Ectodermal cell (in vitro differentiated cells): ENCODE measurements at regions not wholly inside any gene's neighbourhood (a gene's known extent, or its start where the extent isn't known, plus 50 kb on each side); places are given as distances from the start of the nearest gene placed in this dataset.
"Not testable (repeated sequence)": the region's sequence is repeated elsewhere in the genome, so short reads cannot be mapped to it uniquely, and the experiment has no call there.

Experiments
- H3K27ac ChIP-seq: 2 replicates; pipeline ENCODE4 v1.7.0; 2013; ENCODE audit warnings: mild to moderate bottlenecking, low read depth, low read length; ENCODE audit not compliant: insufficient read depth, poor library complexity, severe bottlenecking
- H3K27me3 ChIP-seq: 2 replicates; pipeline ENCODE4 v1.7.0; 2013; ENCODE audit warnings: mild to moderate bottlenecking, low read length; ENCODE audit not compliant: insufficient read depth, control insufficient read depth, poor library complexity, severe bottlenecking
- H3K36me3 ChIP-seq: one replicate; pipeline ENCODE4 v1.7.0; 2013; ENCODE audit warnings: low read length; ENCODE audit not compliant: control insufficient read depth, insufficient read depth
- H3K4me1 ChIP-seq: one replicate; pipeline ENCODE4 v1.7.0; 2013; ENCODE audit warnings: low read length; ENCODE audit not compliant: control insufficient read depth, insufficient read depth
- H3K4me3 ChIP-seq: 2 replicates; pipeline ENCODE4 v1.7.0; 2013; ENCODE audit warnings: low read depth, low read length, control low read depth; ENCODE audit not compliant: insufficient read depth
- H3K9me3 ChIP-seq: 2 replicates; pipeline ENCODE4 v1.7.0; 2013; ENCODE audit warnings: mild to moderate bottlenecking, low read length, moderate library complexity; ENCODE audit not compliant: control insufficient read depth
- WGBS, 2 experiments: methylation state at CpG; one replicate each; pipeline ENCODE4 v1.1.7; 2013; ENCODE audit warnings: missing lambda C conversion rate in 2 of 2; 5-methylcytosine and 5-hydroxymethylcytosine counted together

- H3K36me3 ChIP-seq: no peaks in the 10 kb centered on the region
- 70 to 73% methylated on average over 15 of the region's 15 CpGs for WGBS, 2 experiments
- H3K4me3 ChIP-seq: no peak overlapping the region
- no peaks in the 10 kb centered on the region for H3K9me3 ChIP-seq
- no peak overlapping the region for H3K27ac ChIP-seq
- H3K27me3 ChIP-seq: no peaks in the 10 kb centered on the region
- no peaks in the 10 kb centered on the region for H3K4me1 ChIP-seq
These were observed 142.4 kb downstream of the GLUL start for GRCh38 chr1:182249201-182249676.

DNA sequence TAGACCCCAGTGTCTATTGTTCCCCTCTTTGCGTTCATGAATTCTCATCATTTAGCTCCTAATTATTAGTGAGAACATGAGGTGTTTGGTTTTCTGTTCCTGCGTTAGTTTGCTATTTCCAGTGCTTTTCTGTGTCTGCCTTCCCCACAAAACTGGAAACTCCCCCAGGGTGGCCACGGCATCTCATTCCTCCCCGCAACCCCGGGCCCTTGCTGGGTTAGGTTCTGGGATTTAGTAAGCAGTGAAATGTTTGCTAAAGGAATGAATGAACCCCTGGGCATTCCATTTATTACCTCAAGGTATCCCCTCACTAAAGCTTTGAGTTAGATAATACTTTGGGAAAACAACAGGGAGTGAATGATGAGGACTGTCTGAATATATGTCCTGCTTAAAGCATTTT, 142.9 kb downstream of the GLUL start:
- Histone ChIP-seq H3K4me1 (no peaks in the 10 kb centered on the region), H3K27me3 (no peaks in the 10 kb centered on the region), H3K4me3 (no peak overlapping the region), H3K27ac (no peak overlapping the region), H3K36me3 (no peaks in the 10 kb centered on the region), H3K9me3 (no peaks in the 10 kb centered on the region)
- WGBS, 2 experiments: 82 to 94% methylated on average over 3 of the region's 5 CpGs

DNA sequence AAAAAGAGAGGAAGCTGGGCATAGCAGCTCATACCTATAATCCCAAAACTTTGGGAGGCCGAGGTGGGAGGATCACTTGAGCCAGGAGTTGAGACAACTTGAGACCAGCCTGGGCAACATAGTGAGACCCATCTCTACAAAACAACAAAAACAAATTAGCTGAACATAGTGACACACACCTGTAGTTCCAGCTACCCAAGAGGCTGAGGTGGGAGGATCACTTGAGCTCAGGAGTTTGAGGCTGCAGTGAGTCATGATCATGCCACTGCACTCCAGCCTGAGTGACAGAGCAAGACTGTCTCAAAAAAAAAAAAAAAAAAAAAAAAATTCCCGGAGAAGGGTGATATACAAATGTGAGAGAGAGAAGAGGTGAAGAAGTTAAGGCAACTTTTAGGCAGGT, 143.8 kb downstream of the GLUL start:
- not testable (repeated sequence) for H3K9me3 ChIP-seq, H3K27me3 ChIP-seq, H3K36me3 ChIP-seq, H3K4me3 ChIP-seq, H3K4me1 ChIP-seq, H3K27ac ChIP-seq
- WGBS, 2 experiments: 93 to 96% methylated on average over 2 of the region's 2 CpGs

DNA sequence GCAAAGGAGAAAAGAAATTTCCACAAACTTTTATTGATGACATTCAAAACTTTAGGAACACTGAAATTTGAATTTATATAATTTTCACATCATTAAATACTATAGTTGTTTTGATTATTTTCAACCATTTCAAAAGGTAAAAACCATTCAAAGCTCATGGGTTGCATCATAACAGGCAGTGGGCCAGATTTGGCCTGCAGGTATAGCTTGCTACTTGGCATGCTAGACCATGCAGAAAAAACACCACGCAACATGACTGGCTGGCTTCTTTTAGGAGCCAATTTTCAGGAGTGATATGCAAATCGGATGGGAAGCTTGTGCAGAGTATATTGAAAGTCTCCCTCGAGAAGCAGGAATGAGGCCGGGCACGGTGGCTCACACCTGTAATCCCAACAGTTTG, 144.8 kb downstream of the GLUL start:
- Histone ChIP-seq H3K27me3 (no peaks in the 10 kb centered on the region), H3K9me3 (no peaks in the 10 kb centered on the region), H3K4me3 (no peak overlapping the region), H3K36me3 (no peaks in the 10 kb centered on the region), H3K4me1 (no peaks in the 10 kb centered on the region), H3K27ac (no peak overlapping the region)
- WGBS, 2 experiments: 84 to 91% methylated on average over 5 of the region's 5 CpGs

DNA sequence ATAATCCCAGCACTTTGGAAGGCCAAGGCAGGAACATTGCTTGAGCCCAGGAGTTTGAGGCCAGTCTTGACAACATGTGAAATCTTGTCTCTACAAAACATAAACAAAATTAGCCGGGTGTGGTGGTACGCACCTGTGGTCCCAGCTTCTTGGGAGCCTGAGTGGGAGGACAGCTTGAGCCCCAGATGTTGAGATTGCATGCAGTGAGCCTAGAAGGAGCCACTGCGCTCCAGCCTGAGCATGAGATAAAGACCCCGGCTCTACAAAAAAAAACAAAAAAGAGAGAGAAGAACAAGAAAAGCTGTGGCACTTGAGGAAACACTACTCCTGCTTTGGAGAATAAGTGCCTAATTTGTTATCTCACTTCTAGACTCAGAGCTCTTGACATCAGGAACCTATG, 146.6 kb downstream of the GLUL start:
- Histone ChIP-seq H3K4me3 (no peak overlapping the region), H3K27me3 (no peaks in the 10 kb centered on the region), H3K27ac (no peak overlapping the region), H3K4me1 (no peaks in the 10 kb centered on the region), H3K36me3 (no peaks in the 10 kb centered on the region), H3K9me3 (no peaks in the 10 kb centered on the region)
- WGBS, 2 experiments: 97 to 98% methylated on average over 4 of the region's 4 CpGs

DNA sequence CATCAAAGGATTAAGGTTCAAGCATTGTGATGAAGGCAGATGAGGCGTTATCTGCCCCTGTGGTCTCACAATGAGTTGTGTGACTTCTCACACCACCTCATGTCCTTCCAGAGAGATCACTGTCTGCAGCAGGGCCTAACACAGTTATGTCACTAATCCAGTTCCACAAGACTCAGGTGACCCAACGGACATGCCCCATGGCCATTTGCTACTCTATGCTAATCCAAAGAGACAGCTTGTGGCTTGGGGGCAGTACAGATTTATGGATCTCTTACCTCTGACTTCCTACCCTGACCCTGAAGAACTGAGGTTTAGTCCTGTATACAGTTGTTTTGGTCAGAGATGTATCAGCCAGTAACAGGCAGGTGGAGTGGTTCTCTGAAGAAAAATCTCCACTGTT, 147.1 kb downstream of the GLUL start:
- 71 to 72% methylated on average over 2 of the region's 2 CpGs for WGBS, 2 experiments
- no peaks in the 10 kb centered on the region for H3K36me3 ChIP-seq

GRCh38 chr1:182242641-182243040, 148.9 kb downstream of the GLUL start:
- no peaks in the 10 kb centered on the region for H3K36me3 ChIP-seq
- no peaks in the 10 kb centered on the region for H3K27me3 ChIP-seq
- no peaks in the 10 kb centered on the region for H3K9me3 ChIP-seq
- no peak overlapping the region for H3K27ac ChIP-seq
- H3K4me1 ChIP-seq: no peaks in the 10 kb centered on the region
- no peak overlapping the region for H3K4me3 ChIP-seq

More for the DNA sequence above, 147.1 kb downstream of the GLUL start:
- H3K27me3 ChIP-seq: no peaks in the 10 kb centered on the region
- no peak overlapping the region for H3K27ac ChIP-seq
- no peaks in the 10 kb centered on the region for H3K9me3 ChIP-seq
- H3K4me1 ChIP-seq: no peaks in the 10 kb centered on the region
- no peak overlapping the region for H3K4me3 ChIP-seq

- Histone ChIP-seq H3K9me3 (no peaks in the 10 kb centered on the region), H3K4me1 (peaks cover 6% of the 10 kb centered on the region), H3K27ac (no peak overlapping the region), H3K4me3 (no peak overlapping the region), H3K27me3 (no peaks in the 10 kb centered on the region), H3K36me3 (no peaks in the 10 kb centered on the region)
- 72 to 77% methylated on average over 2 of the region's 2 CpGs for WGBS, 2 experiments
These were observed 151.5 kb downstream of the GLUL start for GRCh38 chr1:182240085-182240484.

- no peak overlapping the region for H3K4me3 ChIP-seq
- no peak overlapping the region for H3K27ac ChIP-seq
- peaks cover 6% of the 10 kb centered on the region for H3K4me1 ChIP-seq
- H3K9me3 ChIP-seq: no peaks in the 10 kb centered on the region
- WGBS, 2 experiments: 92% methylated on average over 1 of the region's 1 CpG
- no peaks in the 10 kb centered on the region for H3K27me3 ChIP-seq
- no peaks in the 10 kb centered on the region for H3K36me3 ChIP-seq
These were observed 153.2 kb downstream of the GLUL start for GRCh38 chr1:182238421-182238820.

DNA sequence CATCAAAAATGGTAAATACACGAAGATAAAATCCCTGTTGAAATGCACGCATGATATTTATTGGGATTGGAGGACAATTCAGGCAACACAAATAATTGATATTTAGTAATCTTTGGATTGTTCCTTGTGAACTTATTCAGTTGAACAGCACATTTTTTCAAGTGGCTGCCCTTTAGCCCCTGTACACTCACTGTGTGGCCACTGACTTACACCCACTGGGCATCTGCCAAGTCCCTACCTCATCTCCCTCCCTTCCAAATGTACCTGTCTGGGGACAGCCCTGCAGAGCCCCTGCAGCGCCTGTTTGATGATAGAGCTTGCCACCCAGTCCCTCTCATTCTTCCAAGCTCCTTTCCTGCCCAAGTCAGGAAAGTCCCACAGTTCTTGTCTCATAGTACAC, 154.3 kb downstream of the GLUL start:
- H3K36me3 ChIP-seq: no peaks in the 10 kb centered on the region
- H3K4me3 ChIP-seq: no peak overlapping the region
- no peaks in the 10 kb centered on the region for H3K9me3 ChIP-seq
- no peaks in the 10 kb centered on the region for H3K27me3 ChIP-seq
- no peak overlapping the region for H3K27ac ChIP-seq
- 85 to 96% methylated on average over 3 of the region's 3 CpGs for WGBS, 2 experiments
- H3K4me1 ChIP-seq: peaks cover 6% of the 10 kb centered on the region

DNA sequence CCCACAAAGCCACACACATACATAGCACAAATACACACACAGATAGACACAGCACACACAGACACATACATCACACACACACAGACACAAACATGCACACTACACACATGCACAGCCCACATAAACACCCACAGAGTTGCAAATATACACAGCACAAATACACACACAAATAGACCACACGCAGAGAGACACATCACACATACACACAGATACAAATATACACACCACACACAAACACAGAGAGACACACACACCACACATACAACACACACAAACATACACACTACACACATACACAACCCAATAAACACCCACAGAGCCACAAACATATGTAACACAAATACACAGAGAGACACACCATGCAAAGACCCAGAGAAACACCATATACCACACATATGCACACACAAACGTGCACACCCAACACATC, 154.9 kb downstream of the GLUL start:
- WGBS, 2 experiments: 92 to 95% methylated on average over 2 of the region's 2 CpGs

More for the DNA sequence above, 154.9 kb downstream of the GLUL start:
- no peak overlapping the region for H3K27ac ChIP-seq
- no peaks in the 10 kb centered on the region for H3K9me3 ChIP-seq
- H3K4me3 ChIP-seq: no peak overlapping the region
- no peaks in the 10 kb centered on the region for H3K36me3 ChIP-seq
- no peaks in the 10 kb centered on the region for H3K27me3 ChIP-seq
- peaks cover 6% of the 10 kb centered on the region for H3K4me1 ChIP-seq
